ENCODE measurements at regions not wholly inside any gene's neighbourhood (a gene's known extent, or its start where the extent isn't known, plus 50 kb on each side); places are given as distances from the start of the nearest gene placed in this dataset.

DNA sequence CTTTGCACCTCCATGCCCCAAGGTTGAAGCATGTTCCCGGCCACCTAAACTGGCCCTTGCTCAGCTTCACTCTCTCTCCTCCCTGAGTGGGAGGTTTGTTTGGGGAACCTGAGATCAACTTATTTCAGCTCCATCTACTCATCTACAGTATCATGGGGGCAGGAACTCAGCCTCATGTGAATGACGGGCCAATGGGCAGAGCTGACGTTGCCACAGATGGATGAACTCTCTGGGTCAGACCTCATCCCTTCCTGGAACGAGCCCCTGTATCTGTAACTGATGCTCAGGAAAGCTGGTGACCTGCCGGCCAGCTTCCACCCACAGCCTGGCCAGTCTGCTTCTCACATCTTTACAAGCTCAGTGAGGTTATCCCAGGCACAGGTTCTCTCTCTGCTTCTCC lies 369.6 kb downstream of the IRX2 start:
- TF ChIP-seq, protein P1, sequence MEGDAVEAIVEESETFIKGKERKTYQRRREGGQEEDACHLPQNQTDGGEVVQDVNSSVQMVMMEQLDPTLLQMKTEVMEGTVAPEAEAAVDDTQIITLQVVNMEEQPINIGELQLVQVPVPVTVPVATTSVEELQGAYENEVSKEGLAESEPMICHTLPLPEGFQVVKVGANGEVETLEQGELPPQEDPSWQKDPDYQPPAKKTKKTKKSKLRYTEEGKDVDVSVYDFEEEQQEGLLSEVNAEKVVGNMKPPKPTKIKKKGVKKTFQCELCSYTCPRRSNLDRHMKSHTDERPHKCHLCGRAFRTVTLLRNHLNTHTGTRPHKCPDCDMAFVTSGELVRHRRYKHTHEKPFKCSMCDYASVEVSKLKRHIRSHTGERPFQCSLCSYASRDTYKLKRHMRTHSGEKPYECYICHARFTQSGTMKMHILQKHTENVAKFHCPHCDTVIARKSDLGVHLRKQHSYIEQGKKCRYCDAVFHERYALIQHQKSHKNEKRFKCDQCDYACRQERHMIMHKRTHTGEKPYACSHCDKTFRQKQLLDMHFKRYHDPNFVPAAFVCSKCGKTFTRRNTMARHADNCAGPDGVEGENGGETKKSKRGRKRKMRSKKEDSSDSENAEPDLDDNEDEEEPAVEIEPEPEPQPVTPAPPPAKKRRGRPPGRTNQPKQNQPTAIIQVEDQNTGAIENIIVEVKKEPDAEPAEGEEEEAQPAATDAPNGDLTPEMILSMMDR (IDR thresholded peaks at IDR 0.05; ENCODE audit: low read depth, low read length): no peak
- TF ChIP-seq EZH2phosphoT487 (IDR thresholded peaks at IDR 0.05; ENCODE audit: low read depth): no peak

All from OCI-LY3 (cell line).